ENCODE measurements at regions not wholly inside any gene's neighbourhood (a gene's known extent, or its start where the extent isn't known, plus 50 kb on each side); places are given as distances from the start of the nearest gene placed in this dataset.

- H3K9me3 ChIP-seq (ENCODE audit: control insufficient read depth in 2 of 3, low read length in 3 of 3): no peaks in the 10 kb centered on the region
- POLR2A ChIA-PET: no interaction called here
- DNase-seq: no peak
- Mint-ChIP-seq H3K4me3 (no peak overlapping the region), H3K4me1 (peaks cover 0 to 12% (median 3%) of the 10 kb centered on the region in 7 donors), H3K9me3 (peaks cover 0 to 4% (median 0%) of the 10 kb centered on the region in 11 donors), H3K27ac (no peak overlapping the region), H3K27me3 (peaks cover 23 to 40% (median 32%) of the 10 kb centered on the region in 5 donors), H3K36me3 (peaks cover 0 to 4% (median 0%) of the 10 kb centered on the region in 5 donors)
- H3K4me1 ChIP-seq (ENCODE audit: control insufficient read depth in 2 of 2, insufficient read depth in 2 of 2, low read length in 2 of 2): no peaks in the 10 kb centered on the region
- H3K27ac ChIP-seq (ENCODE audit: low read depth, low read length): no peak overlapping the region
- CTCF ChIA-PET: interaction anchor here (0.5 kb wide), 1 partner anchor 10 kb away, joined by 4 read pairs; no protein-coding TSS in a partner anchor
- H3K36me3 ChIP-seq (ENCODE audit: control insufficient read depth in 2 of 3, insufficient read depth in 3 of 3, low read length in 3 of 3): no peaks in the 10 kb centered on the region
- ATAC-seq: no peak
- no peak overlapping the region for H3K4me3 ChIP-seq (ENCODE audit: low read length)
- intact Hi-C loops (cut with micrococcal nuclease): no loop called here
- H3K27me3 ChIP-seq (ENCODE audit: control insufficient read depth in 2 of 2, insufficient read depth in 2 of 2, low read length in 2 of 2): no peaks in the 10 kb centered on the region
These were observed 71.4 kb downstream of the TLR4 start for GRCh38 chr9:117775591-117775990.

DNA sequence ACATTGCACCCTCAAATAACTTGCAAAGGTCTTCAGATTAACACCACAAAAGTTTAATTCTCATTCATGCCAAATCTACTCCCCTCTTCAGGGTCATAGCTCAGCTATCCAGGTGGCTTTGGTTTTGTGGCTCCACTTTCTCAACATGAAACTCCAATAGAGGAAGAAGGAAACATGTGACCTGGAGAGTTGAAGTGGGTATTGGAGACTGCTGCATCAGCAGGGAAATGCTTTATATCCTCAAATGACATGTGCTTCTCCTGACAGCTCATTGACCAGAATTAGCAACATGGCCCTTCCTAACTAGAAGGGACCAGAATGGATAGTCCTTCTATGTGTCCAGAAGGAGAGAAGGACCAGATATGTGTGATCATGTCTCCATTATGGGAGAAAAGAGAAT lies 73.6 kb downstream of the TLR4 start:
- Mint-ChIP-seq H3K4me3 (no peak overlapping the region), H3K36me3 (peaks cover 0 to 4% (median 0%) of the 10 kb centered on the region in 5 donors), H3K9me3 (peaks cover 0 to 4% (median 0%) of the 10 kb centered on the region in 11 donors), H3K4me1 (peaks cover 0 to 13% (median 3%) of the 10 kb centered on the region in 7 donors), H3K27me3 (peaks cover 21 to 32% (median 27%) of the 10 kb centered on the region in 5 donors), H3K27ac (no peak overlapping the region)
- DNase-seq (no peak), ATAC-seq (no peak)
- intact Hi-C loops (cut with micrococcal nuclease): no loop called here
- Histone ChIP-seq H3K4me1 (ENCODE audit: control insufficient read depth in 2 of 2, insufficient read depth in 2 of 2, low read length in 2 of 2) (peaks cover 0 to 2% of the 10 kb centered on the region in 2 donors), H3K4me3 (ENCODE audit: low read length) (no peak overlapping the region), H3K27me3 (ENCODE audit: control insufficient read depth in 2 of 2, insufficient read depth in 2 of 2, low read length in 2 of 2) (no peaks in the 10 kb centered on the region), H3K36me3 (ENCODE audit: control insufficient read depth in 2 of 3, insufficient read depth in 3 of 3, low read length in 3 of 3) (no peaks in the 10 kb centered on the region), H3K9me3 (ENCODE audit: control insufficient read depth in 2 of 3, low read length in 3 of 3) (no peaks in the 10 kb centered on the region), H3K27ac (ENCODE audit: low read depth, low read length) (no peak overlapping the region)
- POLR2A ChIA-PET: no interaction called here
- CTCF ChIA-PET: no interaction called here

DNA sequence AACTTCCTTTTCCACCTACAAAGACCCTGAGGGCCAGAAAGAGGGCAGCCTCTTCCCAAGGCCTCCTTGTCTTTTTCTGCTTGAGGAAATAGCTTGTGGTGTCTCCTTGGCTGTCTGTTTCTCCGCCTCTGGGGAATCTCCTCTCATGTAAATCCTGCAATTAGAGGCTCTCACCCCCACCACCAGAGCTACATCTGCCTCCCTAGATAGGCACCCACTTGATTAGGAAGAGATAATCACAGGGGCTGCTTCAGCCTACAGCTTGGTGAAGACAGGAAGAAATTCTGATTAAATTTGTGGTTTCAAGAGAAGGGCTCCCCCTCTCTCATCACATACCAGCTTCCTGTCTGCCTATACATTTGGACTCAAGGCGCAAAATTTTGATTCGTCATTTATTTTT lies 75.6 kb downstream of the TLR4 start:
- peak overlapping the region in 1 of 10 donors; percentile 48 for H3K4me3 Mint-ChIP-seq
- H3K4me1 ChIP-seq (ENCODE audit: control insufficient read depth in 2 of 2, insufficient read depth in 2 of 2, low read length in 2 of 2): peaks cover 9 to 15% of the 10 kb centered on the region in 2 donors
- ATAC-seq: no peak
- H3K27ac Mint-ChIP-seq: no peak overlapping the region
- H3K27me3 Mint-ChIP-seq: peaks cover 8 to 23% (median 11%) of the 10 kb centered on the region in 5 donors
- peaks cover 0 to 4% (median 0%) of the 10 kb centered on the region in 11 donors for H3K9me3 Mint-ChIP-seq
- no peaks in the 10 kb centered on the region for H3K27me3 ChIP-seq (ENCODE audit: control insufficient read depth in 2 of 2, insufficient read depth in 2 of 2, low read length in 2 of 2)
- intact Hi-C loops (cut with micrococcal nuclease): no loop called here
- peaks cover 0 to 4% (median 0%) of the 10 kb centered on the region in 5 donors for H3K36me3 Mint-ChIP-seq
- peaks cover 0 to 12% (median 3%) of the 10 kb centered on the region in 7 donors for H3K4me1 Mint-ChIP-seq
- H3K9me3 ChIP-seq (ENCODE audit: control insufficient read depth in 2 of 3, low read length in 3 of 3): no peaks in the 10 kb centered on the region
- POLR2A ChIA-PET: no interaction called here
- H3K27ac ChIP-seq (ENCODE audit: low read depth, low read length): no peak overlapping the region
- no peak for DNase-seq
- H3K36me3 ChIP-seq (ENCODE audit: control insufficient read depth in 2 of 3, insufficient read depth in 3 of 3, low read length in 3 of 3): no peaks in the 10 kb centered on the region
- CTCF ChIA-PET: no interaction called here
- no peak overlapping the region for H3K4me3 ChIP-seq (ENCODE audit: low read length)

- no peak overlapping the region for H3K4me3 Mint-ChIP-seq
- H3K4me1 Mint-ChIP-seq: peaks cover 0 to 12% (median 3%) of the 10 kb centered on the region in 7 donors
- POLR2A ChIA-PET: no interaction called here
- no peaks in the 10 kb centered on the region for H3K9me3 Mint-ChIP-seq
- H3K27ac ChIP-seq (ENCODE audit: low read depth, low read length): no peak overlapping the region
- no peaks in the 10 kb centered on the region for H3K9me3 ChIP-seq (ENCODE audit: control insufficient read depth in 2 of 3, low read length in 3 of 3)
- CTCF ChIA-PET: interaction anchor here (0.7 kb wide), 1 partner anchor 1714 kb away, joined by 3 read pairs; no protein-coding TSS in a partner anchor
- peak; percentile 83 for ATAC-seq
- intact Hi-C loops (cut with micrococcal nuclease): loop anchor here (1.0 to 2.0 kb wide), 4 partner anchors 43 to 1586 kb away; partner anchors contain the start of gene BRINP1 (in 1 of the 2)
- H3K27me3 ChIP-seq (ENCODE audit: control insufficient read depth in 2 of 2, insufficient read depth in 2 of 2, low read length in 2 of 2): no peaks in the 10 kb centered on the region
- peaks cover 9 to 15% of the 10 kb centered on the region in 2 donors for H3K4me1 ChIP-seq (ENCODE audit: control insufficient read depth in 2 of 2, insufficient read depth in 2 of 2, low read length in 2 of 2)
- peak; percentile 33 to 67 (median 48) for DNase-seq
- peak overlapping the region; percentile 51 for H3K4me3 ChIP-seq (ENCODE audit: low read length)
- H3K27me3 Mint-ChIP-seq: peaks cover 0 to 18% (median 3%) of the 10 kb centered on the region in 5 donors
- H3K36me3 ChIP-seq (ENCODE audit: control insufficient read depth in 2 of 3, insufficient read depth in 3 of 3, low read length in 3 of 3): no peaks in the 10 kb centered on the region
- no peaks in the 10 kb centered on the region for H3K36me3 Mint-ChIP-seq
- no peak overlapping the region for H3K27ac Mint-ChIP-seq
These were observed 79.0 kb downstream of the TLR4 start for GRCh38 chr9:117782931-117783788.

DNA sequence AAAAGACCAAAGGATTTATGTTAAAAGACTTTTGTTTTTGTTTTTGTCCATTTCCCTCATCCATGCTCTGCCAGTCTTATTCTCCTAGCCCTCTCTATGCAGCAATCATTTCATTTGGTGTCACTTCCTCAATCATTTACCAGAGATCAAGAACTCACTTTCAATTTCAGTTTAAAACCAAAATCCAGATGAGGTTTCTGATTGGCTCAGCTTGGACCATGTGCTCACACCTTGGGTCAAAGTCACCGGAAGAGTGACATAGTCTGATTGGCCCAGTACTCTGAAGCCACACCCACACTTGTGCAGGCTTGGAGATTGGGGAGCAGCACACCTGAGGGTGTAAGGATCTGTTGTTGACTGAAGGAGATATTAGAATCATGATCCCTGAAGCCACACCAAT lies 79.6 kb downstream of the TLR4 start:
- H3K4me1 Mint-ChIP-seq: peaks cover 0 to 12% (median 3%) of the 10 kb centered on the region in 7 donors
- H3K4me3 Mint-ChIP-seq: no peak overlapping the region
- H3K9me3 Mint-ChIP-seq: no peaks in the 10 kb centered on the region
- Histone ChIP-seq H3K9me3 (ENCODE audit: control insufficient read depth in 2 of 3, low read length in 3 of 3) (no peaks in the 10 kb centered on the region), H3K4me1 (ENCODE audit: control insufficient read depth in 2 of 2, insufficient read depth in 2 of 2, low read length in 2 of 2) (peaks cover 9 to 15% of the 10 kb centered on the region in 2 donors), H3K27ac (ENCODE audit: low read depth, low read length) (no peak overlapping the region), H3K27me3 (ENCODE audit: control insufficient read depth in 2 of 2, insufficient read depth in 2 of 2, low read length in 2 of 2) (no peaks in the 10 kb centered on the region), H3K36me3 (ENCODE audit: control insufficient read depth in 2 of 3, insufficient read depth in 3 of 3, low read length in 3 of 3) (no peaks in the 10 kb centered on the region), H3K4me3 (ENCODE audit: low read length) (peak overlapping the region; percentile 51)
- H3K27ac Mint-ChIP-seq: no peak overlapping the region
- DNase-seq (peak in 6 of 9 donors; percentile 4 to 37 (median 22)), ATAC-seq (peak; percentile 75)
- intact Hi-C loops (cut with micrococcal nuclease): loop anchor here (1.0 to 2.0 kb wide), 4 partner anchors 42 to 1585 kb away; partner anchors contain the start of gene BRINP1 (in 1 of the 2)
- H3K27me3 Mint-ChIP-seq: peaks cover 0 to 17% (median 3%) of the 10 kb centered on the region in 5 donors
- ChIA-PET POLR2A (no interaction called here), CTCF (no interaction called here)
- H3K36me3 Mint-ChIP-seq: no peaks in the 10 kb centered on the region

DNA sequence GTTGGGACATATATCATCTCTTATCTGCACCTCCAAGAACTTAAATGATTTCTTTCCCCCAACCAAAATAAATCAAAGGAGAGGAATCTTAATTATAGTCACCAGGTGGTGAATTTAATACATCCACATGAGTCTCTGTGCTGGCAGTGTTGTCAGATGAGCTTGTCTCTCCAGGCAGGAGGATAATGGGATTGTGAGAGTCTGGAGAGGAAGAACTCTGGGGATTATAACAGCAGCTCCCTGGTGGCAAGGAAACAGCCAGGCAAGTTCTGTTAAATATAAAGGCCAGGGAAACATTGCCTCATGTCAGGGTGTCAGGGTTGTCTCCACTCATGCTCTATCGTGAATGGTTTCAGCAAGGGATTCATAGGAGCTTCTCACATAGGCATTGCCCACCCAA lies 80.8 kb downstream of the TLR4 start:
- Mint-ChIP-seq H3K27ac (no peak overlapping the region), H3K9me3 (no peaks in the 10 kb centered on the region), H3K4me1 (peaks cover 0 to 6% (median 0%) of the 10 kb centered on the region in 7 donors), H3K4me3 (no peak overlapping the region), H3K36me3 (no peaks in the 10 kb centered on the region), H3K27me3 (peaks cover 0 to 9% (median 3%) of the 10 kb centered on the region in 5 donors)
- Histone ChIP-seq H3K4me3 (ENCODE audit: low read length) (no peak overlapping the region), H3K27me3 (ENCODE audit: control insufficient read depth in 2 of 2, insufficient read depth in 2 of 2, low read length in 2 of 2) (no peaks in the 10 kb centered on the region), H3K27ac (ENCODE audit: low read depth, low read length) (no peak overlapping the region), H3K4me1 (ENCODE audit: control insufficient read depth in 2 of 2, insufficient read depth in 2 of 2, low read length in 2 of 2) (peaks cover 9 to 15% of the 10 kb centered on the region in 2 donors), H3K36me3 (ENCODE audit: control insufficient read depth in 2 of 3, insufficient read depth in 3 of 3, low read length in 3 of 3) (no peaks in the 10 kb centered on the region), H3K9me3 (ENCODE audit: control insufficient read depth in 2 of 3, low read length in 3 of 3) (no peaks in the 10 kb centered on the region)
- POLR2A ChIA-PET: no interaction called here
- CTCF ChIA-PET: no interaction called here
- ATAC-seq: no peak
- no peak for DNase-seq
- intact Hi-C loops (cut with micrococcal nuclease): no loop called here

Measured in naive thymus-derived CD4-positive, alpha-beta T cell (primary cell).